ENCODE measurements at regions not wholly inside any gene's neighbourhood (a gene's known extent, or its start where the extent isn't known, plus 50 kb on each side); places are given as distances from the start of the nearest gene placed in this dataset.

- TF ChIP-seq, protein P1, sequence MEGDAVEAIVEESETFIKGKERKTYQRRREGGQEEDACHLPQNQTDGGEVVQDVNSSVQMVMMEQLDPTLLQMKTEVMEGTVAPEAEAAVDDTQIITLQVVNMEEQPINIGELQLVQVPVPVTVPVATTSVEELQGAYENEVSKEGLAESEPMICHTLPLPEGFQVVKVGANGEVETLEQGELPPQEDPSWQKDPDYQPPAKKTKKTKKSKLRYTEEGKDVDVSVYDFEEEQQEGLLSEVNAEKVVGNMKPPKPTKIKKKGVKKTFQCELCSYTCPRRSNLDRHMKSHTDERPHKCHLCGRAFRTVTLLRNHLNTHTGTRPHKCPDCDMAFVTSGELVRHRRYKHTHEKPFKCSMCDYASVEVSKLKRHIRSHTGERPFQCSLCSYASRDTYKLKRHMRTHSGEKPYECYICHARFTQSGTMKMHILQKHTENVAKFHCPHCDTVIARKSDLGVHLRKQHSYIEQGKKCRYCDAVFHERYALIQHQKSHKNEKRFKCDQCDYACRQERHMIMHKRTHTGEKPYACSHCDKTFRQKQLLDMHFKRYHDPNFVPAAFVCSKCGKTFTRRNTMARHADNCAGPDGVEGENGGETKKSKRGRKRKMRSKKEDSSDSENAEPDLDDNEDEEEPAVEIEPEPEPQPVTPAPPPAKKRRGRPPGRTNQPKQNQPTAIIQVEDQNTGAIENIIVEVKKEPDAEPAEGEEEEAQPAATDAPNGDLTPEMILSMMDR (IDR thresholded peaks at IDR 0.05): no peak
- no peak for TF ChIP-seq POLR2A (IDR thresholded peaks at IDR 0.05)
These were observed 1119.1 kb upstream of the TENM4 start for GRCh38 chr11:80559942-80560341.

Data from Peyer's patch (tissue), 4 donors.